Urinary bladder (tissue), 3 donors: ENCODE measurements at regions not wholly inside any gene's neighbourhood (a gene's known extent, or its start where the extent isn't known, plus 50 kb on each side); places are given as distances from the start of the nearest gene placed in this dataset.

Experiments used
- DNase-seq: peaks from one replicate; pipeline ENCODE4 v3.0.0-alpha.2; 2015; ENCODE audit errors: extremely low spot score
- H3K27ac ChIP-seq: one replicate; pipeline ENCODE4 v1.5.1; 2013; ENCODE audit warnings: low read depth, mild to moderate bottlenecking, moderate library complexity
- H3K36me3 ChIP-seq: one replicate; pipeline ENCODE4 v1.6.1; 2013; ENCODE audit warnings: mild to moderate bottlenecking, moderate library complexity; ENCODE audit not compliant: insufficient read depth
- H3K4me1 ChIP-seq: one replicate; pipeline ENCODE4 v1.6.1; 2013; ENCODE audit warnings: mild to moderate bottlenecking, moderate library complexity; ENCODE audit not compliant: insufficient read depth
- H3K4me3 ChIP-seq: one replicate; pipeline ENCODE4 v1.5.1; 2013; ENCODE audit warnings: low read depth, low read length
- WGBS: extraction: QIAGEN DNeasy Blood & Tissue Kit; methylation state at CpG from one replicate; pipeline ENCODE4 v1.1.7; 2013; 5-methylcytosine and 5-hydroxymethylcytosine counted together
- donor health status: healthy with polysubstance abuse.
- donor health status: healthy.

DNA sequence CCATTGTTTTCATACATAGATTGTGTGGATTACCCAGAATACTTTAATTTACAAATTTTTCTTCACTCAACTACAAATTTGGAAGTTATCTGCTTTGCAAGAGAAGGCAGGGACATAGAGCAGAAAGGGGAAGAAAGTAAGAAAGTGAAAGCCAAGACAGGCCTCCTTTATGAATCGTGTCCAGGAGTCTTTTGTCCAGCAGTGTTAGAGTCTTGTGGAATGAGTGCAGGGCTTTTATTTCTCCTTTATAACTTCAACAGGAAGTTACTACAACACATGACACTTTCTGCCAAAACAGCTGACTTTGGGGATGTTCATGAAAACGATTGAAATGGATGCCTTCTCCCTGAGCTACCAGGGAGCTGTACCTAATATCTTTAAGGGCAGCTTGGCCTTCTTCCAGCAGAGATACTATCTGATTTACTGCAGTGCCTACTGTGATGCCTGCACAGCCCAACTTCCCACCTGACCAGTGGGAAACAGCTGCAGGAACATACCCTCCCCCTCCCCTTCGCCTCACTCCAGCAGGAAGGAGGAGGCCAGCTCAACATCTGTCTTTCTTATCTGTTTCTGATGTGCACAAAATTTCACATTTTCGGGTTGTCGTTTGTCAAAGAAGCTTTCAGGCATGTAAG, 557.7 kb upstream of the SLIT2 start:
- WGBS: 23% methylated on average over 5 of the region's 5 CpGs
- Histone ChIP-seq H3K27ac (no peak overlapping the region), H3K4me1 (no peaks in the 10 kb centered on the region), H3K36me3 (no peaks in the 10 kb centered on the region), H3K4me3 (no peak overlapping the region)
- DNase-seq: no peak

DNA sequence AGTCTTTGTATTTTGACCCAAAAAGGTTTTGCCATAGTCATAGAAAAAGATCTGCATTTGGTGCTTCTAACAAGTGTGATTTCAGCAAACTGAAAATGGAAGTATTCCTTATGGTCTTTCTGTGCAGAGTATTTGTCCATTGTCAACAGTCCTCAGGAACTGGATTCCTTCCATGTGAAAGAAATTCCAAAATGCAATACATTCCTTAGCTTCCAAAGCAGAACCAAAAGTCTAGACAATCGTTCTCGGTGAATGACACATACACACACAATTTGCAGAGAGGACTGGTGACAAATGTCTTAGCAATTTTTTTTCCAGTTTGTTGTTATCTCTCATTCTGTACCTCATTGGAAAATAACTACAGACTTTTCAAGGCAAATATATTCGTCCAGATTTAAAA, 562.2 kb upstream of the SLIT2 start:
- H3K36me3 ChIP-seq: no peaks in the 10 kb centered on the region
- H3K27ac ChIP-seq: no peak overlapping the region
- H3K4me3 ChIP-seq: no peak overlapping the region
- WGBS: 55% methylated on average over 3 of the region's 3 CpGs
- no peak for DNase-seq
- H3K4me1 ChIP-seq: no peaks in the 10 kb centered on the region

DNA sequence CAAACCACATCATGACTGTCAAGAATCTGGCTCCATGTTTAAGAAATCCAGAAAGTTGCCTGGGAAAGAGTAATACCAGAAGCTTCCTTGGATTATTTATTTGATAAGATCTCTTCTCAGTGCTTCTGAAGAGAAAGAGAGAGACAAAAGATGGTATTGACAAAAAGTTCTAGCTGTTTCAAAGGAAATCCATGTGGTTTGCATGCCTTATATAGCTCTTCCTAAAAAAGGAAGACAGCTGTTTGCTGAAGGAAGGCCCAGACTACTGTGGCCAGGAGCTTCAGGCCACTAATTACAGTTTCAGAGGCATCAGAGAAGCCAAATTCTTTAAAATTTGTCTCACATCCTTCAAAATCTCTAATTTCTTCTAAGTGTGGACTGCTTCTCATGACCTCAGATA, 565.2 kb upstream of the SLIT2 start:
- H3K27ac ChIP-seq: no peak overlapping the region
- no peak overlapping the region for H3K4me3 ChIP-seq
- DNase-seq: no peak

DNA sequence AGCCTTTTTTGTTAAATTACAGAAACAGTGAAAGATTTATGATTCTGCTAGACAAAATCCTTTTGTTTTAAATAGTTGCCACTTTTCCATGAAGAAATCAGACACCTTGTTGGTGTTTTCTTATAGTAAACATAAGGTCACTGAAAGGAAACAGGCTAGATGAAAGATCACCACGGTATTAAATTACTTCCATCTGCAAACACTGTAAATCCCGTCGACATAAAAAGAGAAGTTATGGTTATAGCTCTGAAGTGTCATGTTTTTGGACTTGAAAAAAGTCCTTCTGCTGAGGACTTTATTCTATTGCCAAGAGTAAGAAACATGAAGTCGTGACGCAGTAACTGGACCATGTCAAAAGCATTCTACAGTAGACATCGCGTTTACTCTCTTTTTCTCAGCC, 567.6 kb upstream of the SLIT2 start:
- H3K27ac ChIP-seq: no peak overlapping the region
- H3K36me3 ChIP-seq: no peaks in the 10 kb centered on the region
- whole genome bisulfite sequencing: 25% methylated on average over 7 of the region's 7 CpGs
- H3K4me1 ChIP-seq: no peaks in the 10 kb centered on the region
- no peak for DNase-seq
- no peak overlapping the region for H3K4me3 ChIP-seq

More for the DNA sequence above, 565.2 kb upstream of the SLIT2 start:
- H3K36me3 ChIP-seq: no peaks in the 10 kb centered on the region
- no peaks in the 10 kb centered on the region for H3K4me1 ChIP-seq

DNA sequence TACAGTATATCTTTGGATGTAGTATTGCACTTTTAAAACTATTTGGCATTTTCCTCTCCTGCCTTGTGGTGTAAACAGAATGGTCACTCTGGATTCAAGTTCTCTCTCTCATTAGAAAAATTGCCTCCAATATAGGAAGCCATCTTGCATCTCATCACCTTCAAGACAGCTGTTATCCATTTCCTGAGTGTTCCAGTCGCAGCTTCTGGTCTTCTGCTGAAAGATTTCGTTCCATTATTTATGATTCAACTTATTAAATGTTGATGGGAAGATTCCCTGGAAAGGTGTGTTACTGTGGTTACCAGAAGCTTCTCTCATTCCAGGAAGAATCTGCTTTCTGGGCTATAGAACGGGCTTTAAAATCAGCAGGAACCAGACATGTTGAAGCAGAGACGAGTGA, 568.3 kb upstream of the SLIT2 start:
- Histone ChIP-seq H3K4me1 (no peaks in the 10 kb centered on the region), H3K36me3 (no peaks in the 10 kb centered on the region), H3K27ac (no peak overlapping the region), H3K4me3 (no peak overlapping the region)
- no peak for DNase-seq
- 41% methylated on average over 4 of the region's 4 CpGs for WGBS

DNA sequence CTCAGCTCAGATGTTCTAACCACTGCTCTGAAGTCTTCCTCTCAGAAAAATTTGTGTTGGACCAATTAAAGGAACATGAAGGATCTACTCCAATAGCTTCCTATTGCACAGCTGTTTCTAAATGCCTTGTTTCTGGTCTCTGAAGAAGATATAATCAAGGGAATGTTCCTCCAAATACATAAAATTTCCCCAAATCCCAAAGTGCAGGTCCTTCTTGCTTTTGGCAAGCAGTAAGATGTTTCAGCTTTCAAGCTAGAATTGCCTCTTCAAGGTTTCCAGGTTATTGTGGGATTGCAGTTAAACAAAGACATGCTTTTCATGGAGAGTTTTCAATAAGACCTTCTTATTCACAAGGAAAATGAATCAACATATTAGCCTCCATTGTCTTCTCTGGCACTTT, 574.5 kb upstream of the SLIT2 start:
- no peak for DNase-seq
- H3K4me1 ChIP-seq: no peaks in the 10 kb centered on the region
- no peak overlapping the region for H3K27ac ChIP-seq
- H3K36me3 ChIP-seq: no peaks in the 10 kb centered on the region
- no peak overlapping the region for H3K4me3 ChIP-seq

DNA sequence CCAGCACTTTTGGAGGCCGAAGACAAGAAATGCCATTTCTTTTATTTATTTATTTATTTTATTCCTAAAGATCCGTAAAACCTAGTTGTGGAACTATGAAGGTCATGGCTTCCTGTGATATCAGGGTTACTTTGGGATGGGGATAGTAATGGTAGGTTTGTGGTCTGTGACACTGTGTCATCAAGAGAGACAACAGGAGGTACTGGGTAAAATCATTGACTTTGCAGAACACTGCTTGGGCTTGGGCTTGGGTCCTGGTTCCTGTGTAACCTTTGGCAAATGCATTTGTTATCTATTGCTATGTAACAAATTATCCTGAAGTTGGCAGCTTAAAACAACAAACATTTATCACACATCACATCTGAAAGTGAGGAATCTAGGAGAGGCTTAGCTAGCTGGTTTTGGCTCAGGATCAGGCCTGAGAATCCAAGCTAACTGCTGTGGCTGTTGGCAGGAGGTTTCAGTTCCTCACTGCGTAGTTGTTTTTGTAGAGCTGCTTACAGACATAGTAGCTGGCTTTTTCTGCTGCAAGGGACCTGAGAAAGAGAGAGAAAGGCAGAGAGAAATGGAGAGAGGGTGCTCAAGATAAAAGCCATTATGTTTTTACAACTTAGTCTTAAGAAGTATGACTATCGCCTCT, 576.4 kb upstream of the SLIT2 start:
- Histone ChIP-seq H3K4me3 (no peak overlapping the region), H3K4me1 (no peaks in the 10 kb centered on the region), H3K36me3 (no peaks in the 10 kb centered on the region), H3K27ac (no peak overlapping the region)
- WGBS: 67% methylated on average over 4 of the region's 4 CpGs
- DNase-seq: no peak

DNA sequence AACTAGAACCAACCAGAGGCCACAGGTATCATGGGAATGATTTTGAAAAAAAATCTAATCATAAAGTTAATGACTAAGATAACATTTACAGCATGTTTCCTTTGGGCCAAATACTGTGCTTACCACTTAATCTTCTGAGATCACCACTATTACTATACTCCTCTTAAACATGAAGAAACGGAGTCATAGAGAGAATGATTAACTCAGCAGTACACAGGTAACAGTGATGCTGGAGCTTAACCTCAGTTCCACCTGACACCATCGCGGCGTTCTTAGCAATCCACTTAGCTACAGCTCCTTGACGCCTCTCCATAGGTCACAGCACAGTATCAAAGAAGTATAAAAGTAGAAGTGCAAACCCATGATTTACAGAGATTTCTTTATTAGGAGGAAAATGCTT, 592.6 kb upstream of the SLIT2 start:
- H3K27ac ChIP-seq: no peak overlapping the region
- no peak for DNase-seq
- no peaks in the 10 kb centered on the region for H3K36me3 ChIP-seq
- 59% methylated on average over 5 of the region's 5 CpGs for WGBS
- H3K4me1 ChIP-seq: no peaks in the 10 kb centered on the region
- no peak overlapping the region for H3K4me3 ChIP-seq

DNA sequence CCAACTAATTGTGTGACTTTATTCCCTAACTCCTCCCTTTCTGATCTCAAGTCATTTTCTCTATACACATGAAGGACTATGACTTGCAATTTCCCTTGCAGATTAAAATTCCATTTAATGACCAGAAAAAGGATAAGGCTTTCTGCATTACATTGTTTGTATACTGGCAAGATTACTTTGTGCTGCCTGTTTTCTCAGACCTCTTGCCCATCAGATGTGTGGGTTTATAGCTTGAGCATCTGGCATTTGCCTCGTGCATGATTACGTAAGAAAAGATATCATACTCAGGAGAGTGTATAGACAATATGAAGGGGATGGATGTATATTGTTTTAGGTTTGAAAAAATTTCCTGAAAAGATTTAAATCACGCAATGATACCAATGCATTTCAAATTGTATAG, 593.8 kb upstream of the SLIT2 start:
- Histone ChIP-seq H3K36me3 (no peaks in the 10 kb centered on the region), H3K27ac (no peak overlapping the region), H3K4me3 (no peak overlapping the region), H3K4me1 (no peaks in the 10 kb centered on the region)
- WGBS: 74% methylated on average over 3 of the region's 3 CpGs
- DNase-seq: no peak

DNA sequence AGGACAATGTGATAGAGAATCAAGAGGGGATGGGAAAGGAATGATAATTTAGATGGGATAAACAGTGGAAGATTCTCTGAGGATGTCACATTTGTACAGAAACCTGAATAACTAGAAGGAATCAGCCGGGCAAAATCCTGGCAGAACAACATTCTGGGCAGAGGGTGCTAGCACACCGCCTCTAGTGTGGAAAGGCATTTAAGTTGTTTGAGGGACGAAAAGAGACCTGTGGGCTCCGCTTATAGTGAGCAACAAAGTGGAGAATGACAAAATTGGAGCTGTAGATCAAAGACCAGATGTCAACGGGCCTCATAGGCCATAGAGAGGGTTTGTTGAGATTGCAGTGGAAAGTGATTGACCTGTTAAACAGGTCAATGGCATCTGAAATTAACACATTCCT, 596.0 kb upstream of the SLIT2 start:
- WGBS: 95% methylated on average over 5 of the region's 5 CpGs
- DNase-seq: no peak
- no peak overlapping the region for H3K4me3 ChIP-seq
- H3K4me1 ChIP-seq: no peaks in the 10 kb centered on the region
- H3K36me3 ChIP-seq: no peaks in the 10 kb centered on the region
- no peak overlapping the region for H3K27ac ChIP-seq

DNA sequence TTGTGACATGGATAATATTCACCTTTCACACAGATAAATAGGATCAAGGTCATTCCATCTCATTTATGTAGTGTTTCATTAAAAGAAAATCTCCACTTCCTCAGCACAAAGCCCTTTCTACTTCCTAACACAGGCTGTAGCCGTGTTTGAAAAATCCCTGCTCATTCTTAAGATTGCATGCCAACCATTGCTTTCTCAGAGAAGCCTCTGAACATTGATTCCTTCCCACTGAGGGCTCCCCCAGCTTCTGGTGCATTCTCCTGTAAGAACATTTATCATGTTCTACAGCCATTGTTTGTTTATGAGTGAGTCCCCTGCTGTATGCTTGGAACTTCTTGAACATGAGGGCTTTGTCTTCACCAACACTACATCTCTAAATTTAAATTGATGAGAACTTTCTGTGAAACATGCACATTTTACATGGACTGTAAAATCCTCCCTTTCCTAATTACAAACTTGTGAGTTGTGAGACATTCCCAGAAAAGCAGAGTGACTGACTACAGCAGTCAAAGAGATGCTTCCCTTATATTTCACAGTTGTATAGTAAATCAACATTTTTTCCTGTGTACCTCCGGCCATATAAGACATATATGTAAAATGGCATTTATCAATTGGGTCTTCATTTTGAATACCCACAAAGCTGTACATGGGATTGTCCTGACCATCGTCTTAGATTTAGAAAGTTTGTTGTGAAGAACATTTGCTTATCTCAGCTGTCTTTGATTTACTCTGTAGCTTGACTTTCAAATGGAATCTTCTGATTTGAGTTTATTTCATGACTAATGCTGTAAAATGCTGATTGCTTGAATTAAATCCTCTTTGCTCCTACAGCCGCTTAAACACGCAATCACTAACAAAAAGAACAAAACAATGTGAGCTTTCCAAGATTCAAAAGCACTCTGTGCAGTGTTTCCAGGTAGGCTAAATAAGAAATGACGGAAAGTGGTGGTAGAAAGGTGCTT, 600.5 kb upstream of the SLIT2 start:
- WGBS: 62% methylated on average over 6 of the region's 6 CpGs
- H3K4me3 ChIP-seq: no peak overlapping the region
- no peaks in the 10 kb centered on the region for H3K4me1 ChIP-seq
- H3K36me3 ChIP-seq: no peaks in the 10 kb centered on the region
- DNase-seq: no peak
- H3K27ac ChIP-seq: no peak overlapping the region

DNA sequence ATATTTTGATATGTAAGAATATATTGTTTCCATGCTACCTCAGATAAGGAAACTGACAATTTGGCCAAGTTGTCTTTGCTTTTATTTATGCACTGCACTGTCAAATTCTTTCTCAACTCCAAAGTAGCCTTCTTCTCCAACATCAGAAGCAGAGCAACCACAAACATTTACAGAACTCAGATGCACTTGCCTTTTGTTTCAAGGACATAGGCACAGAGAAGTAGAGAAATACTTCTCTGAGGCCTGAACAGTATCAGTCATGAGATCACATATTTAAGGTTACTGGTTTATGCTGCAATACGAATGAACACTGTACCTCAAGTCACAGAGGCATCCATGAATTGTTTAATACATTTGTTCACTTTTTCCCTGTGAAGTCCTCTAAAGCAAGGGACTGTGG, 606.1 kb upstream of the SLIT2 start:
- Histone ChIP-seq H3K4me1 (no peaks in the 10 kb centered on the region), H3K36me3 (no peaks in the 10 kb centered on the region), H3K27ac (no peak overlapping the region), H3K4me3 (no peak overlapping the region)
- DNase-seq: no peak
- WGBS: 87% methylated on average over 1 of the region's 1 CpG

DNA sequence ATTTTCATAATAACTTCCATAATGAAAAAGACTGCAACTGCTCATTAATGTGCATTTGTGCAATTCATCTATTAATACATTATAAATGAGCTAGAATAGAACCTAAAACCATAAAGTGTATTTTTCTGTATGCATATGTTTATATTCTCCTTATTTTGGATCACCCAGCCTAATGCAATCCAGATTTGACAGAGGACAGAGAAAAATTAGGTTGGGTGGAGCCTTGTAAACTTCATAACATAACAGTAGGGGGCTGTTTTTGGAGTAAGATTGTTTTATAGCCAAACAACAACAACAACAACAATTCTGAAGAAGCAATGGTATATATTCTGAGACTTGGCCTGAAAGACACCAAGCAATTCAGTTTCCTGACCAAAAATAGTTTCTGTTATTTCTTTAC, 615.3 kb upstream of the SLIT2 start:
- no peak overlapping the region for H3K4me3 ChIP-seq
- no peak for DNase-seq
- H3K27ac ChIP-seq: no peak overlapping the region
- no peaks in the 10 kb centered on the region for H3K36me3 ChIP-seq
- H3K4me1 ChIP-seq: no peaks in the 10 kb centered on the region

DNA sequence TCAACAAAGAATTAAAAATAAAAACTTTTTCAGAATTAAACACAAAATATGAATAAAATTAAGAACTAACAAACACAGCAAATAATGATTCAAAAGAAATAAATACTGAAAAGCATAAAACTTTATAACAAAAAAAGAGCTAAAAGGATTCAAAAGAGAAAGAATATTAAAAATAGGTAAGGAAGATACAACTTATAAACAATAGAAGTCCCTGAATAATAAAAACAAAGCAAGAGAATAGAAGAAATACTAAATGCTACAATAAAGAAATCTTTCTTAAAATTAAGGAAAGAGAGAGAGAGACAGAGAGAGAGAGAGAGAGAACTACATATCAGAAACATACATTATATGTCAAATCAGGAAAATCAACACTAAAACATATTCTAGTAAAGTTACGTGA, 619.9 kb upstream of the SLIT2 start:
- Histone ChIP-seq H3K4me3 (no peak overlapping the region), H3K36me3 (no peaks in the 10 kb centered on the region), H3K4me1 (no peaks in the 10 kb centered on the region), H3K27ac (no peak overlapping the region)
- 88% methylated on average over 1 of the region's 1 CpG for WGBS
- DNase-seq: no peak
